AG04449 (cell line): ENCODE measurements at regions not wholly inside any gene's neighbourhood (a gene's known extent, or its start where the extent isn't known, plus 50 kb on each side); places are given as distances from the start of the nearest gene placed in this dataset.
"Not testable (repeated sequence)": the region's sequence is repeated elsewhere in the genome, so short reads cannot be mapped to it uniquely, and the experiment has no call there.

ENCODE experiments used
- CTCF ChIA-PET: fragments of 350-600 bp; formaldehyde crosslinking; extraction: SDS; loops from one replicate; lab custom pipeline; 2021; ENCODE audit warnings: antibody characterized with exemption; lab: Yijun Ruan, JAX
- POLR2A ChIA-PET: fragments of 400-600, 350-600 bp; formaldehyde crosslinking; extraction: SDS; loops from one replicate; lab custom pipeline; 2020; ENCODE audit warnings: antibody characterized with exemption, inconsistent platforms; lab: Yijun Ruan, JAX
- DNase-seq: peaks from one replicate; pipeline ENCODE4 v3.0.0-alpha.2; 2010; ENCODE audit warnings: low read depth, low spot score
- H3K4me3 ChIP-seq: 2 replicates; pipeline ENCODE4 v1.5.1; 2011; ENCODE audit warnings: low read depth, mild to moderate bottlenecking, control low read depth, low read length
- CTCF ChIP-seq: IDR thresholded peaks from one replicate; pipeline ENCODE4 v1.5.1; 2011; ENCODE audit warnings: mild to moderate bottlenecking, moderate library complexity, low read length, control low read depth, inconsistent platforms; ENCODE audit not compliant: insufficient read depth; ENCODE audit errors: missing control alignments

GRCh38 chrX:140086691-140087090 lies 121.4 kb upstream of the CXorf66 start:
- ChIA-PET CTCF (no interaction called here), POLR2A (no interaction called here)
- H3K4me3 ChIP-seq = no peak overlapping the region
- DNase-seq = no peak
- TF ChIP-seq CTCF = no peak

GRCh38 chrX:140074851-140075250 lies 109.5 kb upstream of the CXorf66 start:
- POLR2A ChIA-PET, H3K4me3 ChIP-seq, CTCF ChIA-PET, DNase-seq: not testable (repeated sequence)

GRCh38 chrX:140071037-140071436 lies 105.7 kb upstream of the CXorf66 start:
- H3K4me3 ChIP-seq = no peak overlapping the region
- ChIA-PET POLR2A (no interaction called here), CTCF (interaction anchor here (0.7 kb wide), 1 partner anchor 70 kb away, joined by 3 read pairs; no protein-coding TSS in a partner anchor)
- no peak for DNase-seq
- no peak for TF ChIP-seq CTCF

- TF ChIP-seq CTCF = no peak
- CTCF ChIA-PET = interaction anchor here (1.5 kb wide), 1 partner anchor 9 kb away, joined by 5 read pairs; no protein-coding TSS in a partner anchor
- no peak for DNase-seq
- POLR2A ChIA-PET = no interaction called here
- H3K4me3 ChIP-seq = no peak overlapping the region
These were observed 100.8 kb upstream of the CXorf66 start for GRCh38 chrX:140065961-140066662.

GRCh38 chrX:140064993-140065392 lies 99.7 kb upstream of the CXorf66 start:
- H3K4me3 ChIP-seq = no peak overlapping the region
- ChIA-PET CTCF (no interaction called here), POLR2A (no interaction called here)
- DNase-seq = no peak
- no peak for TF ChIP-seq CTCF

GRCh38 chrX:140057001-140057411 lies 91.7 kb upstream of the CXorf66 start:
- no peak overlapping the region for H3K4me3 ChIP-seq
- POLR2A ChIA-PET = no interaction called here
- DNase-seq = no peak
- peak; percentile 79 for TF ChIP-seq CTCF
- CTCF ChIA-PET = interaction anchor here (1.0 to 3.5 kb wide), 8 partner anchors 10 to 676 kb away, joined by 3 to 14 read pairs (median 4); no protein-coding TSS in a partner anchor
